Stimulated activated CD8-positive, alpha-beta memory T cell treated with anti-CD3 and anti-CD28 coated beads, Interleukin-4, amount 100 ng/mL, for 48 hours (primary cell): ENCODE measurements at regions not wholly inside any gene's neighbourhood (a gene's known extent, or its start where the extent isn't known, plus 50 kb on each side); places are given as distances from the start of the nearest gene placed in this dataset.

Experiments used
- DNase-seq: peaks from one replicate; pipeline ENCODE4 v3.0.0-alpha.2; 2020

- DNase-seq, result no peak
Measured at GRCh38 chr13:111559612-111560403, 239.4 kb downstream of the TEX29 start.

- DNase-seq, result no peak
Measured at GRCh38 chr13:111561091-111561781, 240.8 kb downstream of the TEX29 start.

GRCh38 chr13:111562716-111563115 lies 242.3 kb downstream of the TEX29 start:
- no peak for DNase-seq

GRCh38 chr13:111564606-111565005 lies 244.2 kb downstream of the TEX29 start:
- DNase-seq, result no peak

- no peak for DNase-seq
Measured at GRCh38 chr13:111565400-111565799, 245.0 kb downstream of the TEX29 start.

- DNase-seq, result no peak
Measured at GRCh38 chr13:111566567-111566966, 246.1 kb downstream of the TEX29 start.

- no peak for DNase-seq
Measured at GRCh38 chr13:111567637-111568036, 247.2 kb downstream of the TEX29 start.

GRCh38 chr13:111568290-111568689 lies 247.8 kb downstream of the TEX29 start:
- no peak for DNase-seq

- DNase-seq, result no peak
Measured at GRCh38 chr13:111570911-111571310, 250.5 kb downstream of the TEX29 start.

- DNase-seq, result no peak
Measured at GRCh38 chr13:111572956-111573761, 252.7 kb downstream of the TEX29 start.

GRCh38 chr13:111573801-111574200 lies 253.4 kb downstream of the TEX29 start:
- no peak for DNase-seq

GRCh38 chr13:111575276-111575675 lies 254.8 kb downstream of the TEX29 start:
- no peak for DNase-seq

GRCh38 chr13:111575719-111576118 lies 255.3 kb downstream of the TEX29 start:
- no peak for DNase-seq

GRCh38 chr13:111577208-111577828 lies 256.9 kb downstream of the TEX29 start:
- no peak for DNase-seq

GRCh38 chr13:111577956-111578605 lies 257.6 kb downstream of the TEX29 start:
- no peak for DNase-seq

- no peak for DNase-seq
Measured at GRCh38 chr13:111584101-111584672, 263.7 kb downstream of the TEX29 start.

GRCh38 chr13:111584870-111585269 lies 264.4 kb downstream of the TEX29 start:
- no peak for DNase-seq

- no peak for DNase-seq
Measured at GRCh38 chr13:111586291-111586690, 265.8 kb downstream of the TEX29 start.

- DNase-seq, result no peak
Measured at GRCh38 chr13:111587249-111587648, 266.8 kb downstream of the TEX29 start.

- DNase-seq, result no peak
Measured at GRCh38 chr13:111589321-111589720, 268.9 kb downstream of the TEX29 start.

- DNase-seq, result no peak
Measured at GRCh38 chr13:111589992-111590391, 269.6 kb downstream of the TEX29 start.

GRCh38 chr13:111590796-111591195 lies 270.4 kb downstream of the TEX29 start:
- DNase-seq, result no peak
